GM18861 (cell line): ENCODE measurements at regions not wholly inside any gene's neighbourhood (a gene's known extent, or its start where the extent isn't known, plus 50 kb on each side); places are given as distances from the start of the nearest gene placed in this dataset.

ENCODE experiments used
- ATAC-seq: cut with Tn5 transposase; IDR thresholded peaks from one replicate; pipeline ENCODE4 v1.9.1; 2021; ENCODE audit not compliant: unreplicated experiment

DNA sequence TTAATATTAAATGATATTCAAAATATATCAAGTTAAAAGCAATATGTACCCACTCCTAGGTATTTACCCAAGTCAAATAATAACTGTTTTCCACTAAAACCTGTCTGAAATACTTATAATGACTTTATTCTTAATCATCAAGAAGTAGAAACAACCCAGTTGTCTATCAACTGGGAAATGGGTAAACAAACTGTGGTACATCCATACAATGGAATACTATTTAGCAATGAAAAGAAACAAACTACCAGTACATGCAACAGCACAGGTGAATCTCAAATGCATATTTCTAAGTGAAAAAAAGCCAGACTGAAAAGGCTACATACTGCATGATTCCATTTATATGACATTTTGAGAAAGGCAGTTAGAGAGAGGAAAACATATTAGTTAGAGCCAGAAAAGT is 559.9 kb downstream of the MBD2 start:
- ATAC-seq = no peak

DNA sequence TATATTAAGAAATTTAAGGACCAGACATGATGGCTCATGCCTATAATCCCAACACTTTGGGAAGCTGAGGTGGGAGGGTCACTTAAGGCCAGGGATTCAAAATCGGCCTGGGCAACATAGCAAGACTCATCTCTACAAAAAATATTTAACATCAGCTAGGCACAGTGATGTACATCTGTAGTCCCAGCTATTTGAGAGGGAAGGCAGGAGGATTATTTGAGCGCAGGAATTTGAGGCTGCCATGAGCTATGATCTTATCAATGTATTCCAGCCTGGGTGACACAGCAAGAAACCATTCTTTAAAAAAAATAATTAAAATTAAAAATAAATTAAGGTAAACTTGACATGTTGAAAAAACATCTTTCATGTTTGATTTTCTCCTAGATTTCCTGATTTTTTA is 564.2 kb downstream of the MBD2 start:
- ATAC-seq = no peak

DNA sequence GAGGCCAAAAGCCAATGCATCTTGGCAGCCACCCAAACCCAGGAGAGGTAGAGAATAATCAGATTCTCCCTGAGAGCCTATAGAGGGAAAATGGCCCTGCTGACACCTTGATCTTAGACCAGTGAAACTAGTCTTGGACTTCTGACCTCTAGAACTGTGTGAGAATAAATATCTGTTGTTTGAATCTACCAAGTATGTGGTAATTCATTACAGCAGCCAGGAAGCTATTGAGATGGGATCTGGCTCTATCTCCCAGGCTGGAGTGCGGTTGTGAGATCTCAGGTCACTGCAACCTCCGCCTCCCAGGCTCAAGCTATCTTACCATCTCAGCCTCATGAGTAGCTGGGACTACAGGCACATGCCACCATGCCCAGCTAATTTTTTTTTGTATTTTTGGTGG is 567.2 kb downstream of the MBD2 start:
- ATAC-seq = no peak

DNA sequence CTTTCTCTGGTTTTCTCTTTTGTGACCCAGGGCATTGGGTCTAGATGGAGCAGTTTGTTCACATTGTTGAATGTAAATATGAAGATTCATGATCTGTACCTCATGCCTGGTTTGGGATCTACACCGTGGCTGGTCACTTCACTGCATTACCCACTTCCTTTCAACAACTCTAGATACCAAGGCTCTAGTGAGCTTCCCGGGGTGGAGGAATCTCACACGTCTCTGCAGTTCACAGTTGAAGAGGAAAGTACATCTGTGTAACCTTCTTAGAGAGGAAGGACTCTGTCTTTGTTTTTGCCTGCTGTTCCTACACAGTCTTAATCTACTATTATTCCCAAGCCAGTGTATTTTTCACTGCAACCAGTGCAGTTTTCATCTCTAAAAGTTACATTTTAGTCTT is 574.8 kb downstream of the MBD2 start:
- ATAC-seq = no peak

DNA sequence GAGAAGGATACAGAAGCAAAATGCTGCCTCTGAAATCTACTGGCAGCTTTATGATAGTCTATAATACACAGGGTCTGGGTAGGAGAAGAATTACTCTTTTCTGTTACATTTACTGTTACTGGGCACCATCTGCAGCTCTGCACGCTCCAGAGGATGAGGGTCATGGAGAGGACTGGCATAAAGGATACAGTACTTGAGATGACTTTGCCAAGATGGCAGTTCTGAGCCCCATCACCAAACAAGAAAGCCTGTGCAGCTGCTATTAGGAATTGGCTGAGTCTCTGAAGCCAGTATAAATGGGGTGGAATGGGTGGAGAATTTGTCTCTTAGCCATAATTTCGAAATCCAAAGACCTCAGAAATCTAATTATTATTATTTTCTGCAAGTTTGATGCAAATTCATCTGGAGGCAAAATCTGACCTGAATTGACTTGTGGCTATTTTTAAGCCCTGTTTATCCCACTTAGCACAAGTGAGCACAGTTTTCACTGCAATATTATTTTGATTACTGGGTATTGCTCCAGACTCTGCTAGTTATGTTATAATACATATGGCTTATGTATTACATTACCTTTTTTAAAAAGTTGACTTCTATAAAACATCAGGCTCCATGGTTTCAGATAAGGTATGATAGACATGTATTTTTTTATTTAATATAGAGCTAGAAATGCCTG is 579.5 kb downstream of the MBD2 start:
- no peak for ATAC-seq

DNA sequence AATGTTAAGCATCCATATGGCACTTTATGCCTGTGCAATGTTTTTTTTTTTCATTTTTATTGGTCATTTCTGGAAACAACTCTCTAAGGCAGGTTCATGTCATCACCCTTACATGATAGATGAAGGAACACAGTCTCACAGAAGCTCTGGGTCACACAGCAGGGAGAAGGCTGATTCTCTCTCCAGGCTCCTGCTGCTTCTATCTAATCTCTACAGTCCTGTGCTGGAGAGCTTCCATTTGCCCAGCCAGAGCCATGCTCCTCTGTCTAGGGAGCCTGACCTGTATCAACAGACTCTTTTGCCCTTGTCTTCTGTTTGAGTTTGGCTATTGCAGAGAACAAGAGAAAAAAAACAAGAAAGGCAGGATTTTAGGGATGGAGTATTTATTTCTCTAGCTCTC is 584.8 kb downstream of the MBD2 start:
- no peak for ATAC-seq

DNA sequence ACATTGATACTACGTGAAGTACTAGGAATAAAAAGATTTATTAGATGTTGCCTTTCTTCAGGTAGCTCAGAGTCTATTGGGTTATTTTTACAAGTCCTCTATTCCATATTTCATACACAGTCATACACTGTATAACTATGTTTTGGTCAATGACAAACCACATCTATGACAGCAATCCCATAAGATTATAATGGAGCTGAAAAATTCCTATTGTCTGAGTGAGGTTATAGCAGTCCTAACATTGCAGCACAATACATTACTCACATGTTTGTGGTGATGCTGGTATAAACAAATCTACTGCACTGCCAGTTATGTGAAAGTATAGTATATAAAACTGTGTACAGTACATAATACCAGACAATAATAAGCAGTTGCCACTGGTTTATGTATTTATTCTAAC is 595.1 kb downstream of the MBD2 start:
- no peak for ATAC-seq

DNA sequence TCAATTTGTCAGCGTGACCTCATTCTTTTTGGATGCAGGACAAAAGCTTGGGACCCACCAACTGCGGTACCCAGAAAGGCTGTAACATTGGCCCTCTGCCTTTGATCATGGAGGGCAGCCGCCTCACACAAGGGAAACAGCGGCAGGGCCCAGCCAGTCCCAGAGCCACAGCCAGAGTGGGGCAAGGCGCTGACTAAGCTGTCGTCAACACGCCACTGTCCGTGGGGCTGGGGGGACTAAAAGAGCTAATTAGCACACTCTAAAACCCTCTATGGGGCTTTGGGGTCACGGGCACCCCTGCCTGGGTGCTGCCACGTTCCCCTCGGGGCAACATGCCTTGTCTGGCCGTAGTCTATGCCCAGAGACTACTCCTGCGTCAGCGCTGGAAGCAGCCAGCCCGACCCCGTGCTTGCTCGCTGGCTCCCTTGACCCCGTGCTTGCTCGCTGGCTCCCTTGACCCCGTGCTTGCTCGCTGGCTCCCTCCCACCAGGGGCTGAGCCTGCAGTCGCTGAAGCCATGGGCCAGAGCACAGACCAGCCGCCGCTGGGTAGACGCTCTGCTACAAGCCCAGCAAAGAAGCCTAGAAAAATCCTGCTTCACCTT is 598.4 kb downstream of the MBD2 start:
- ATAC-seq = no peak

DNA sequence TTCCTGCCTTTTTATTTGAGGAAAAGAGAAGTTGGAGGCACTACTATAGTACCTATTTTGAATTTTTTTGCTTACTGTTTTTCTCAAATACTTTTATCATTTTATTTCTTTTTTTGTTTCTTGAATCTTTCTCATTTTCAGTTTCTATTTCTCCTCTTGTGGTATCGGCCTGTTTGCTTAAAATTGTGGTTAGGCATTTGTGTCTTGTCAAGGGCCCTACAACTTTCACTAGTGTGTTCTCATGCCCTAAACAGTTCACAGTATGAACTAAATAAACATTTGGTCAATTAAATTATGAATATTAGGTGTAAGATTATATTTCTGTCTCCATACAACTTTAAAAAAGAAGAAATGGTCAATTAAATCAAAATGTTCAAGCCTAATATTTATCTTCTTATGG is 613.5 kb downstream of the MBD2 start:
- ATAC-seq = no peak

DNA sequence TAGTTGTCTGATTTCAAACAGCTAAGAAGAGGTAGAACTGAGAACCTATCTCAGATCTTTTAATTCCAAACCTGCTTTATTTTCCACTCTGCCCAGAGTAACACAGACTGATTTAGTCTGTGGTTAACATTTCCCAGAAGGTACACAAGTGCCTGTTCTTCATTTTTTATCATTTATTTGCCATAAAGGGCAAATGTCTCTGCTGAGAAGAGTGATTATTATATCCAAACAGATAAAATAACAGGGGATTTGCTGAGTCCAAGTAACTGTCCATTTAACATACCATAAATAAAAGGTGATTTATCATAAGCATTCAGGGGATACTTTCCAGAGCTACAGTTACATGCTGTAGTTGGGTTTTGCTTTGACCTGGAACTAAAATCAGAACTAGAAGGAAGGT is 617.7 kb downstream of the MBD2 start:
- no peak for ATAC-seq

DNA sequence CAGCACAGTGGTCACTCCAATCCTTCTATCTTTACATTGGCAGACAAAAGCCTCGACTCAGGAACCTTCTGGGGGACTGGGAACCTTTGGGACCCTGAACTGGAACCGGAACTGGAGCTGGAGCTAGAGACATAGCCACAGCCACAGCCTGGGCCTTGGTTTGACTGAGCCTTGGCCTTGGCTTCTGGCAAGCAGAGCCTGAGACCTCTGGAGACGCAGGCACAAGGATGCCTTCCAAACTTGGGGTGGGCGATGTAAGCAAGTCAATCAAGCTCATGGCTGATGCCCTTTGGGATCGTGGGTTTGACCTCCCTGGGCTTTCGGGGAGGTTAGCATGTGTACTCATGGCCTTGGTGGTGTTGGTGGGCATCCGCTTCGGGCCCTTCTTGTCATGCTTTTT is 619.3 kb downstream of the MBD2 start:
- no peak for ATAC-seq

DNA sequence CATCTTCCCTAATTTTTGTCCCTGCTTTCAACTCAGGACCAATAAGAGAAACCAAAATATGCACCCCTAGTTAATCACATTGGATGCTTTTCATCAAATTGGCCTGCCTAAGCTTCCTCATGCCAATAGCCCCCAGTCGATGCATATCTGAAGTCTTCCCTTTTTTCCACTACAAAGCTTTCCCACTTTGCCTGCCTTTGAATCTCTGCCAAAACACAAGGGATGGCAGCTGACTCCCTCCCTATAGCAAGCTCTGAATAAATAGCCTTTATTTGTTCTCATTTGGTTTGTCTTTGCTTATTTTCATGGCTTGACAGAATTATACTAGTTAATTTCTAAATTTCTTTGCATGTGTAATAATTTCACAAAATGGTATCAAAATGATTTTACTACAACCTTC is 621.2 kb downstream of the MBD2 start:
- no peak for ATAC-seq

DNA sequence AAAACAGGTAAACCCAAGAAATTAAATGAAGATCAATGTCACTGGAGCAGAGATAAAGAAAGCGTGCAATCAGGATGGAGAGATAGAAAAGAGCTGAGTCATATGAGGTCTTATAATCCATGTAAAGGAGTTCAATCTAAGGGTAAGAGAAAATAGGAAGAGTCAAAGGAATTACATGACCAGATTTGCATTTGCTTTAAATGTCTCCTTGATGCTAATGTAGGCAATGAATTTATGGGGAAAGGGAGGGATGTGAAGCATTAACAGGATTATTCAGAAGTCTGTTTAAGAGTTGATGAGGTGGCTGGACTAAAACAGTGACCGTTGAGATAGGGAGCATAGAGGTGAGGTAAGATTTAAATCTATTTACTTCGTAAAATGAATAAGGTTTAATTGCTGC is 623.1 kb downstream of the MBD2 start:
- no peak for ATAC-seq

DNA sequence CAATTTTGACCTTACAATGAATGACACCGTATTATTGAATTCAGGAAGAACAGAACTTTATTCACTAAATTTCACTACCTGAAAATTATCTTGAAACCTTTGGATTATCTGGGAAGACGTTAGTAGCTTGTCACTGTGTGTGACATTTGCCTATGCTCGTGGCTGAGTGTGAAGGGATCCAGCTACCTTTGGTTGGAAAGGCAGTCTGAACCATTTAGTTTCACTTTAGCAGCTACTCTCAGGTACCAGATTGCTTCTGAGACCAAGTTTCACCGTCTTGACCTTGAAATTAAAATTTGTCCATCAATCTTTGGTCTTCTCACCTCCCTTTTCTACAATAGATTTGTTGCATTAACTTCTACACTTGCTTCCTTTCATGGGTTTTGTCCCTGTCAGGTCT is 637.5 kb downstream of the MBD2 start:
- ATAC-seq = no peak
